NCI-H1105 (cell line): ENCODE measurements at regions not wholly inside any gene's neighbourhood (a gene's known extent, or its start where the extent isn't known, plus 50 kb on each side); places are given as distances from the start of the nearest gene placed in this dataset.

Experiments
- DNase-seq: peaks from one replicate; lab custom pipeline; 2025; lab: John Stamatoyannopoulos, UW

DNA sequence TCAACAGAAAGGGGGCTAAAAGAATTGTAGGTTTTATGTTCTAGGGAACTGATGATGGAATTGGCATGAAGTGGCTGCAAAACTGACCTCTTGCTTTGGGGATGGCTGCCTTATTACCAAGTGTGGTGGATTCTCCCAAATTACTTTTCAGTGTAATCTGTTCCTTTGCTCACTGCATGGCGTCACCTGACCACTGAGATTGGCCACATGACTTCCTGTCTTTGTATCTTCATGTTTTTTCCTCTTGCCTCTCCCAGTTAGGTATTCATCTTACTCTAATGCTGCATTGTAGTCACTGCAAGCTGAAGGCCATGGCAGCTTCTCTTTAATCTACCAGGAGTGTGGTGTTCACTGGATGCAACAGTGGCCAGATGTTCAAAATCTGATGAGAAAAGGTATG, 257.7 kb upstream of the TNP1 start:
- DNase-seq, result no peak

DNA sequence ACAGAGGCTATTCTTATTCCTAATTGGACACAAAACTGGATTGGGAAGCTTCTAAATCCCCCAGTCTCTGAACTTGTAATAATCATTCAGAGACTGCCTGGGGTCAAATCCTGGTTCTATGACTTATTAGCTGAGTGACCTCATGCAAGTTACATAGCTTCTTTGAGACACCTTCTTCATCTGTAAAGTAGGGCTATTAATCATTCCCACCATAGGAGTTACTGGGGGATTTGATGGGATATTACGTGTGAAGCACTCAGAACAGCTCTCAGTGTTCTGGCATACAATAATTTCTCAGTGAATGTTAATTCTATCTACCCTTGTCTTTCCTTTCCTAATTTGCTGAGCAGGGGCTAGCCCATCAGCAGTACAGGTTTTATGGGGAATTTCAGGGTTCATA, 256.7 kb upstream of the TNP1 start:
- no peak for DNase-seq

- no peak for DNase-seq
These were observed 254.3 kb upstream of the TNP1 start for GRCh38 chr2:217114117-217114516.

GRCh38 chr2:217113491-217113890, 253.6 kb upstream of the TNP1 start:
- DNase-seq, result no peak

DNA sequence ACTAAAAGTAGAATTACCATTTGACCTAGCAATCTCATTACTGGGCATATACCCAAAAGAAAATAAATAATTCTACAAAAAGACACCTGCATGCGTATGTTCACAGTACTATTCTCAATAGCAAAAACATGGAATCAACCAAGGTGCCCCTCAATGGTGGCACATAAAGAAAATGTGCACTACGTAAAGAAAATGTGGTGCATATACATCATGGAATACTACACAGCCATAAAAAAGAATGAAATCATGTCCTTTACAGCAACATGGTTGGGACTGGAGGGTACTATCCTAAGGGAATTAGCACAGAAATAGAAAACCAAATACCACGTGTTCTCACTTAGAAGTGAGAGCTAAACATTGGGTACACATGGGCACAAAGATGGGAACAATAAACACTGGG, 250.7 kb upstream of the TNP1 start:
- DNase-seq, result no peak

- DNase-seq, result no peak
These were observed 248.7 kb upstream of the TNP1 start for GRCh38 chr2:217108575-217109027.

- no peak for DNase-seq
These were observed 248.2 kb upstream of the TNP1 start for GRCh38 chr2:217108086-217108485.

- no peak for DNase-seq
These were observed 247.6 kb upstream of the TNP1 start for GRCh38 chr2:217107480-217107879.

DNA sequence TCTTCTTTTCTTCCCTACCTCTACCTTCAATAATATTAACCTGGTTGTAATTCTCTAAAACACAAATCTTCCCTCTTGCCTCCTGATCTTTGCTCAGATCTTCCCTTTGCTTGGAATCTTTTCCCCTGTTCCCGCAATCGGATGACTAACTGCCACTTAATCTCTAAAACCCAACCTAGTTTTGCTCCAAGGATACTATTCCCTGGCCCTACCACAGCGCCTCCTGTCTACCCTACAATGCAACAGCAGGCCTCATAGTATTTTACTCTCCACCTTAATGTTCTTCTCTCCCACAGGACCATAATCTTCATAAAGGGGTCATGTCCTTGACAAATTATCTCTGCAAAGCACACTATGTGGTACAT, 246.8 kb upstream of the TNP1 start:
- DNase-seq, result no peak

DNA sequence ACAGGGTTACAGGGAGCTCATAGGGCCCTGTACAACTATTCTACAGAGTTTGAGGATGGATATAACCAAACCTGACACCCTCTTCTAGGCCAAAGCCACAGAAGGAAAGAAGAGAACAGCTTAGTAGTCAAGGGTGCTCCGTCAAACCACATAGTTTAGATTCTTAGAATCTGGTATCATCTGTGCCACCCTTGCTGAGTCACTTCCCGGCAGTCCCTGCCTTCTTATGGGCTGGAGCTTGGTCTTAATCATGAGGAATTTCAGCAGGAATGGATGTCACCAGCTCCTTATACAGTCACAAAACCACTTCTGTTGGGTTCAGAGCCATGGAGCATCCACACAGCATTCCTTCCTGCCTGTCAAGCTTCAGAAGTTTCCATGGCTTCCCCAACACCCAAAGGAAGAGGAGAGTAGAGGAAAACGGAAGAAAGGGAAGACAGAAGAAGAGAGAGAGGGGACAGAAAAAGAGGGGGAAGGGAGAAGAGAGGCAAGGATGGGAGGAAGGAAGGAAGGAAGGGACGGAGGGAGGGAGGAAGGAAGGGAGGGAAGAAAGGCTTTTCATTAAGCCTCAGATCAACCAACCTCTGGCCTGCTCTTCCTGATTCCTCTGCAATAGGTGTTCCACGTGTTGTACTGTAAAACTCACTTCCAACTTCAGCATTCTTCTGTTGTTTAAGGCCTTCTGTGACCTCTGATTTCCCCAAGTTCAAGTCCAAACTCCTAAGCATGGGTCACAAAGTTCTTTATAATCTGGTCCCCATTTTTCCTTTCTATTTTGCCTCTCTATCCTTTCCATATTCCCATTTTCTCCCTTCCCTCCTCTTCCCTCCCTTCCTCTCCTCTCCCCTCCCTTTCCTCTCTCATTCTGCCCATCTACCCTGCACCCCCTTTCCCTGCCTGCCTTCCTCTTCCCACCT, 246.1 kb upstream of the TNP1 start:
- no peak for DNase-seq

DNA sequence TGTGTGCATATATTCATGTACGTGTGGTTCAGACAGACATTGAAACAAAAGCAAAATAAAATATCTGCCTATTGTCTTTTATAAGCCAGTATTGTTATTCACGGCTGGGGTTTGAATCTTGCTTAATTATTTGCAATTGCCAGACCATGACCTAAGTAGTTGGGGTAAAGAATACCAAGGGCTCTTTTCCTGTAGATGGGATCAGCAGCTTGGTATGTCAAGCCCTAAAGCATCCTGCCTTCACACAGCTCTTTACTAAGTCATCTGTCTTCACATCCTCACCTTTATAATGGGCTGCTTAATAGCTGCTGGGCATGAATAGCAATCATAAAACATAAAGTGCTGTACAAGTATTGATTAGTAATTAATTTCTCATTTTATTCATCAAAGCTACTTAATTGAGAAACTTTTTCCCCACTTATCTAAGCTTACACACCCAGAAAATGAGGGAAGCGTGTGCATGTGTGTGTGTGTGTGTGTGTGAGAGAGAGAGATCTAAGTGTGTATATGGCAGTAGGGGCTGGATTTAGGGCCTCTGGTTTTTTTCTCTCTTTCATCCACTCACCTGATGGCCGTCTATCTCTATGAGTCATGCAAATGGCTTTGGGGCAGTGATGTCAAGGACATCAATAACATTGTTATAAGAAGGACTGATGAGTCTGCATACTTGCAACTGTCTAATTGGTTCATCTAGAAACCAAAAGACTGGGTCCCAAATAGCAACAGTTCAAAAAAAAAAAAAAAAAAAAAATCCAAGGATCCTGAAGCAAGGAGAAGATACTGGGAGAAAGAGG, 244.1 kb upstream of the TNP1 start:
- no peak for DNase-seq

DNA sequence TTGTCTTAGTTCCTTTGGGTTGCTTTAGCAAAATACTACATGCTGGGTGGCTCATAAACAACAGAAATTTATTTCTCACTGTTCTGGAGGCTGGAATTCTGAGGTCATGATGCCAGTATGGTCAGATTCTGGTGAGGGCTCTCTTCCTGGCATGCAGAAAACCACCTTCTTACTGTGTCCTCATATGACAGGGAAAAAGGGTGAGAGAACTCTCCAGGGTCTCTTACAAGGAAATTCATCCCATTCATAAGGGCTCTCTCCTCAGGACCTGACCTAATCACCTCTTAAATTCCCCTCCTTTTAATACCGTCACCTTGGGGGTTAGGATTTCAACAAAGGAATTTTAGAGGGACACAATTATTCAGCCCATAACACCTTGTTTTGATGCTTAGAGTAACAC, 243.1 kb upstream of the TNP1 start:
- no peak for DNase-seq

DNA sequence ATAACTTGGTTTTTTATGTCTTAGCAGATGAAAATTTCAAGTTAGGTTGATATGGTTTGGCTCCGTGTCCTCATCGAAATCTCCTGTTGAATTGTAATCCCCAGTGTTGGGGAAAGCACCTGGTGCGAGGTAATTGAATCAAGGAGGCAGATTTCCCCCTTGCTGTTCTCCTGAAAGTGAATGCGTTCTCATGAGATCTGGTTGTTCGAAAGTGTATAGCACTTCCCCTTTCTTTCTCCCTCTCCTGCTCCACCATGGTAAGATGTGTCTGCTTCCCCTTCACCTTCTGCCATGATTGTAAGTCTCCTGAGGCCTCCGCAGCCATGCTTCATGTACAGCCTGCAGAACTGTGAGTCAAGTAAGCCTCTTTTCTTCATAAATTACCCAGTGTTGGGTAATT, 242.1 kb upstream of the TNP1 start:
- no peak for DNase-seq

GRCh38 chr2:217099561-217099960, 239.7 kb upstream of the TNP1 start:
- no peak for DNase-seq

DNA sequence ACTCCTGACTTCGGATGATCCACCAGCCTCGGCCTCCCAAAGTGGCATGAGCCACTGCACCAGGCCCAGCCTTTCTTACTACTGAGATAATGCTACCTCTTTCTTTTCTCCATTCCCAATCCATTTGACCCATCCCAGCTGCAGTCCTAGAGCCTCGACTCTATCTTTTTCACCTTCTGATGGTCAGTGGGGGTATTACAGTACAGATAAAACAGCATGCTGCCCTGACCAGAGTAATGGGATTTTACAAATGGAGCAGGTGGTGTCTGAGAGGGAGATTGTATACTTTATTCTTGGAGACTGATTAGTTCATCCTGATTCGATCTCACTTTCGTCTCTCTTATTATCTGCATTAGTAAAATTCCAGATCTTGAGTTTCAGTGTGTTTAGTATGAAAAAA, 238.6 kb upstream of the TNP1 start:
- no peak for DNase-seq

GRCh38 chr2:217097346-217097745, 237.5 kb upstream of the TNP1 start:
- DNase-seq, result no peak

- no peak for DNase-seq
These were observed 236.8 kb upstream of the TNP1 start for GRCh38 chr2:217096474-217097225.

DNA sequence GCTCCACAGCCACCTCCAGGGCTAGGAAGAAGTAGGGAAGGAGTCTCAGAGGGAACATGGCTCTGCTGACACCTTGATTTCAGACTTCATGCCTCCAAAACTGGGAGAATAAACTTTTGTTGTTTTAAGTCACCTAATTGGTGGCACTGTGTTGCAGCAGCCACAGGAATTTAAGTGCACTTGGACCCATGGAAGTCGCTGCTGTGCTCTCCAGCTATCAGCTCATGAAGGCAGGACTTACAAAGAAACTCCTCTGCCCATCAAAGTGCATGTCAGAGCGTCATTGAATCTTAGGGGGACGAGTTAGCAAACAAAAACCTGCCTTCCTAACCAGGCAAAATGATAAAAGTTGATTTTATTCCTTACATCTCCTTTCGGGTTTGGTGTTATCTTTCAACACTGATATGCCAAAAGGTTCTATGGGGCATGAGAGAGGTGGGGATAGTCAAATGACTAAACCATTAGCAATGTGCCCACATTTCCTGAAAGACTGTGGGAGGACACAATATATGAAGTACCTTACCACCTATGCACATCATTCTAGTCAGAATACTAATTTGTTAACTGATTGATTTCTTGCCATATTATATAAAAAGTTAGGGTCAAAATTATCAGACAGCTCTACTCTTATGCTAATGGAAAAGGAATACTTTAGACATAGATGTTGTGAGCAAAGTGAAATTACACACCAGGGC, 235.8 kb upstream of the TNP1 start:
- no peak for DNase-seq

DNA sequence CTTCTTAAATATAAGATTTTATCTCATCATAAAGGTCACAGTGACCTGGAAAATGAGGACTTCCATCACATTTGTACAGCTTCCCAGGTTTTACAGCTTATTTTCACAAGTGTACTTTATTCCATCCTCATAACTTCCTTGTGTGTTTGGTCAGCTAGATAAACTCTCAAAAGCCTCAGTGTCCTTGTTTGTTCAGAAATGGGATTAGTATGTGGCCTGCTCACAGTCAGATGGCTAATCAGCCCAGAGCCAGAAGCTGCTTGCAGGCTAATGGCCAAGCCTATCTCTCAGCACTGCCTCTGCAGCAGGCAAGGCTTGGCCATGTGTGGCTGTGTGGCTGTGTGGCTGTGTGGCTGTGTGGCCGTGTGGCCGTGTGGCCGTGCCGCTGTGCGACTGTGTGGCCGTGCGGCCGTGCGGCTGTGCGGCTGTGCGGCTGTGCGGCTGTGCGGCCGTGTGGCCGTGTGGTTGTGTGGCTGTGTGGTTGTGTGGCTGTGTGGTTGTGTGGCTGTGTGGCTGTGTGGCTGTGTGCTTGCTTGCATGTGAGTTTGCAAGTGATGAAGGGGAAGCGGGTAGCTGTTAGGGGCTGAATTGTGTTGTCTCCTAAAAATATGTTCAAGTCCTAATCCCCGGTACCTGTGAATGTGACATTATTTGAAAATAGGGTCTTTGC, 233.0 kb upstream of the TNP1 start:
- no peak for DNase-seq

GRCh38 chr2:217091531-217091930, 231.7 kb upstream of the TNP1 start:
- DNase-seq, result no peak

- no peak for DNase-seq
These were observed 231.0 kb upstream of the TNP1 start for GRCh38 chr2:217090884-217091283.
